SK-N-SH (cell line): ENCODE measurements at regions not wholly inside any gene's neighbourhood (a gene's known extent, or its start where the extent isn't known, plus 50 kb on each side); places are given as distances from the start of the nearest gene placed in this dataset.

ENCODE experiments used
- CTCF ChIA-PET: fragments of 300-600, 350-600 bp; formaldehyde crosslinking; extraction: SDS; loops from one replicate; lab custom pipeline; 2021; lab: Yijun Ruan, JAX
- POLR2A ChIA-PET: fragments of 350-600 bp; sonication (Branson Sonifier 250); formaldehyde crosslinking; extraction: SDS; loops from one replicate; lab custom pipeline; 2020; ENCODE audit warnings: antibody characterized with exemption, inconsistent platforms; lab: Yijun Ruan, JAX
- DNase-seq: peaks from one replicate; pipeline ENCODE4 v3.0.0; 2012
- H2AFZ ChIP-seq: fragments of 200-600 bp; sonication (generic); 2 replicates; pipeline ENCODE4 v1.8.1; 2016; ENCODE audit warnings: antibody characterized with exemption, mild to moderate bottlenecking, low read depth
- H3F3A ChIP-seq: fragments of 200-600 bp; sonication (generic); replicated peaks from 2 replicates; pipeline ENCODE3; 2016; ENCODE audit warnings: antibody characterized with exemption, mild to moderate bottlenecking; ENCODE audit not compliant: insufficient read depth
- H3K27ac ChIP-seq, 2 experiments: fragments of 200-500 bp in 1 of 2; fragments of 200-600 bp in 1 of 2; sonication (Bioruptor generic) in 1 of 2; sonication (generic), shearing (Covaris generic) in 1 of 2; 2 replicates each; pipeline versions ENCODE4 v1.5.1 to v1.6.1; 2014 to 2016; ENCODE audit warnings: low read depth in 2 of 2, inconsistent platforms in 1 of 2, low read length in 1 of 2, mild to moderate bottlenecking in 1 of 2, mixed read lengths in 1 of 2
- H3K27me3 ChIP-seq: fragments of 200-600 bp; sonication (generic), shearing (Covaris generic); 2 replicates; pipeline ENCODE4 v1.6.1; 2016; ENCODE audit warnings: mixed run types; ENCODE audit not compliant: insufficient read depth
- H3K36me3 ChIP-seq, 2 experiments: fragments of 200-500 bp in 1 of 2; fragments of 200-600 bp in 1 of 2; sonication (Bioruptor generic) in 1 of 2; sonication (generic) in 1 of 2; replicated peaks in 1 of 2; 2 replicates each; pipeline versions ENCODE3 to v1.5.1; 2014 to 2016; ENCODE audit warnings: low read length in 1 of 2, mild to moderate bottlenecking in 1 of 2; ENCODE audit not compliant: insufficient read depth in 2 of 2, control insufficient read depth in 1 of 2
- H3K4me1 ChIP-seq, 2 experiments: fragments of 200-500 bp in 1 of 2; fragments of 200-600 bp in 1 of 2; sonication (Bioruptor generic) in 1 of 2; sonication (generic), shearing (Covaris generic) in 1 of 2; 2 replicates each; pipeline versions ENCODE4 v1.5.1 to v1.6.1; 2014 to 2016; ENCODE audit warnings: low read depth in 1 of 2, low read length in 1 of 2, mixed run types in 1 of 2; ENCODE audit not compliant: insufficient read depth in 2 of 2, control insufficient read depth in 1 of 2
- H3K4me2 ChIP-seq: fragments of 200-600 bp; sonication (generic), shearing (Covaris generic); 2 replicates; pipeline ENCODE4 v1.6.1; 2017; ENCODE audit warnings: mixed run types
- H3K4me3 ChIP-seq, 2 experiments: fragments of 200-500 bp in 1 of 2; fragments of 200-600 bp in 1 of 2; sonication (Bioruptor generic) in 1 of 2; sonication (generic), shearing (Covaris generic) in 1 of 2; 2 replicates each; pipeline versions ENCODE4 v1.5.1 to v1.8.1; 2014 to 2016; ENCODE audit warnings: low read depth in 2 of 2, inconsistent platforms in 1 of 2, low read length in 1 of 2, mild to moderate bottlenecking in 1 of 2, mixed read lengths in 1 of 2, moderate library complexity in 1 of 2
- H3K79me2 ChIP-seq: fragments of 200-600 bp; sonication (generic); 2 replicates; pipeline ENCODE4 v1.8.1; 2017; ENCODE audit warnings: mild to moderate bottlenecking; ENCODE audit not compliant: insufficient read depth
- H3K9ac ChIP-seq: fragments of 200-600 bp; sonication (generic); 2 replicates; pipeline ENCODE4 v1.6.1; 2017; ENCODE audit warnings: mixed run types
- H3K9me2 ChIP-seq: fragments of 200-600 bp; sonication (generic); 2 replicates; pipeline ENCODE4 v1.6.1; 2017; ENCODE audit warnings: mixed run types
- H3K9me3 ChIP-seq: fragments of 200-600 bp; sonication (generic); 2 replicates; pipeline ENCODE4 v1.6.1; 2017; ENCODE audit warnings: mixed run types, mild to moderate bottlenecking, moderate library complexity
- H4K20me1 ChIP-seq: fragments of 200-600 bp; sonication (generic); 2 replicates; pipeline ENCODE4 v1.6.1; 2017; ENCODE audit warnings: mild to moderate bottlenecking, mixed run types; ENCODE audit not compliant: insufficient read depth
- EP300 ChIP-seq, 2 experiments: IDR thresholded peaks; 2 replicates each; pipeline versions ENCODE4 v1.4.0 to v1.6.1; 2012; ENCODE audit warnings: borderline replicate concordance in 1 of 2, low read depth in 1 of 2, low read length in 1 of 2
- EZH2phosphoT487 ChIP-seq: fragments of 200-600 bp; sonication (generic); IDR thresholded peaks from 2 replicates; pipeline ENCODE4 v1.6.1; 2017; ENCODE audit warnings: low read depth, mixed run types, mild to moderate bottlenecking, antibody characterized with exemption, moderate library complexity, borderline replicate concordance
- GATA2 ChIP-seq: sonication (generic); formaldehyde crosslinking; IDR thresholded peaks from 2 replicates; pipeline ENCODE4 v1.5.0; 2020; ENCODE audit warnings: mild to moderate bottlenecking, missing genetic modification reagents
- JUND ChIP-seq: IDR thresholded peaks from 2 replicates; pipeline ENCODE4 v1.4.0; 2012
- MAX ChIP-seq: IDR thresholded peaks from 2 replicates; pipeline ENCODE4 v1.4.0; 2012; ENCODE audit warnings: low read depth
- NFIC ChIP-seq: IDR thresholded peaks from 2 replicates; pipeline ENCODE4 v1.4.0; 2012; ENCODE audit warnings: borderline replicate concordance
- PBX3 ChIP-seq: IDR thresholded peaks from 2 replicates; pipeline ENCODE4; 2012
- RAD21 ChIP-seq: IDR thresholded peaks from 2 replicates; pipeline ENCODE4 v1.6.1; 2012; ENCODE audit warnings: mild to moderate bottlenecking, low read length
- TCF12 ChIP-seq: IDR thresholded peaks from 2 replicates; pipeline ENCODE4 v1.4.0; 2012
- ZBTB33 ChIP-seq: IDR thresholded peaks from 2 replicates; pipeline ENCODE4 v1.4.0; 2012; ENCODE audit warnings: low read depth, borderline replicate concordance
- WGBS: methylation state at CpG from one replicate; pipeline ENCODE4 v1.1.6; 2017; ENCODE audit warnings: low lambda C conversion rate; 5-methylcytosine and 5-hydroxymethylcytosine counted together

- Histone ChIP-seq H3K4me1 (no peaks in the 10 kb centered on the region; a peak in 1 of 4 replicates), H3K27ac (no peak overlapping the region), H3K4me2 (peak overlapping the region; percentile 57), H3K9ac (no peak overlapping the region), H4K20me1 (no peaks in the 10 kb centered on the region), H3K9me2 (no peaks in the 10 kb centered on the region), H3K79me2 (no peaks in the 10 kb centered on the region), H3K36me3 (no peaks in the 10 kb centered on the region), H2AFZ (no peak overlapping the region), H3F3A (no peaks in the 10 kb centered on the region), H3K27me3 (peaks cover 44% of the 10 kb centered on the region), H3K9me3 (no peaks in the 10 kb centered on the region), H3K4me3 (peak overlapping the region; percentile 28 to 32; a peak in 3 of 4 replicates)
- POLR2A ChIA-PET: interaction anchor here (0.6 kb wide), 1 partner anchor 225 kb away, joined by 3 read pairs; no protein-coding TSS in a partner anchor
- 0% methylated on average over 3 of the region's 88 CpGs for WGBS
- CTCF ChIA-PET: interaction anchor here (0.6 to 1.1 kb wide), 2 partner anchors 68 to 241 kb away, joined by 3 read pairs; no protein-coding TSS in a partner anchor
- peak; percentile 56 for DNase-seq
- TF ChIP-seq ZBTB33 (no peak), EZH2phosphoT487 (peak; percentile 65; the same call in 1 of the 2 replicates)
Measured at GRCh38 chr9:21559402-21560280, 77.5 kb upstream of the IFNE start.

- no peak overlapping the region for H3K4me3 ChIP-seq
- H3K9ac ChIP-seq: no peak overlapping the region
- DNase-seq: no peak
- no peaks in the 10 kb centered on the region; a peak in 1 of 4 replicates for H3K4me1 ChIP-seq
- no peaks in the 10 kb centered on the region for H3K9me2 ChIP-seq
- no peaks in the 10 kb centered on the region for H4K20me1 ChIP-seq
- H3K27me3 ChIP-seq: peaks cover 44% of the 10 kb centered on the region
- no peak for TF ChIP-seq MAX
- TF ChIP-seq EP300 (IDR thresholded peaks at IDR 0.05; ENCODE audit: borderline replicate concordance in 1 of 2, low read depth in 1 of 2, low read length in 1 of 2): no peak
- no peak for TF ChIP-seq RAD21
- no peak for TF ChIP-seq PBX3
- no peak for TF ChIP-seq GATA2 (CRISPR knock-in tag)
- TF ChIP-seq NFIC: no peak
- no peak for TF ChIP-seq JUND
- no peak for TF ChIP-seq EZH2phosphoT487
- no peak for TF ChIP-seq TCF12
- peak overlapping the region; percentile 55 for H3K4me2 ChIP-seq
- ChIA-PET CTCF (no interaction called here), POLR2A (interaction anchor here (0.6 kb wide), 1 partner anchor 226 kb away, joined by 3 read pairs; no protein-coding TSS in a partner anchor)
- H3K9me3 ChIP-seq: no peaks in the 10 kb centered on the region
- no peak overlapping the region for H3K27ac ChIP-seq
- no peaks in the 10 kb centered on the region for H3K79me2 ChIP-seq
- no peaks in the 10 kb centered on the region for H3F3A ChIP-seq
- H3K36me3 ChIP-seq: no peaks in the 10 kb centered on the region
- no peak overlapping the region for H2AFZ ChIP-seq
- 17% methylated on average over 12 of the region's 12 CpGs for WGBS
Measured at GRCh38 chr9:21560281-21560745, 78.2 kb upstream of the IFNE start.
